NCI-H146 treated with DMSO at 0.1 percent for 48 hours (cell line): ENCODE measurements at regions not wholly inside any gene's neighbourhood (a gene's known extent, or its start where the extent isn't known, plus 50 kb on each side); places are given as distances from the start of the nearest gene placed in this dataset.

ENCODE experiments used
- DNase-seq: peaks from one replicate; lab custom pipeline; 2025; ENCODE audit not compliant: unreplicated experiment; lab: John Stamatoyannopoulos, UW

DNA sequence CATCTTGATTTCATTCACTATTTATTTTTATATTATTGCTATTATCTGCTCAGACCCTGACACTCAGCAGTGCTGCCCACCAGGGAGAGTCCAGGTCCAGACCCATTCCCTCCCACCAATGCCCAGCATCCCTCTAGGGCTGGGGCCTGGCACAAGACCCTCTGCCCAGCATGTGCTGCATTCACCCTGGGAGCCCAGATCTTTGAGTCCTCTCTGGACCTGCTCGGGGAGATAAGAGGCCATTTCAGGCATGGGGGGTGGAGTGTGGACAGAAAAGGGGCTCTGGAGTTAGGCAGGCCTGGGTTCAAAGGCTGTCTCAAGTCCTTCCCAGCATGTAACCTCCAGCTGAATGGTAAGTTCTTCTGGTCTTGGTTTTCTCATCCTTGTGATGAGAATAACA, 209.6 kb downstream of the CYP26B1 start:
- DNase-seq: no peak

- peak; percentile 53 for DNase-seq
Measured at GRCh38 chr2:71937396-71937795, 210.3 kb downstream of the CYP26B1 start.

DNA sequence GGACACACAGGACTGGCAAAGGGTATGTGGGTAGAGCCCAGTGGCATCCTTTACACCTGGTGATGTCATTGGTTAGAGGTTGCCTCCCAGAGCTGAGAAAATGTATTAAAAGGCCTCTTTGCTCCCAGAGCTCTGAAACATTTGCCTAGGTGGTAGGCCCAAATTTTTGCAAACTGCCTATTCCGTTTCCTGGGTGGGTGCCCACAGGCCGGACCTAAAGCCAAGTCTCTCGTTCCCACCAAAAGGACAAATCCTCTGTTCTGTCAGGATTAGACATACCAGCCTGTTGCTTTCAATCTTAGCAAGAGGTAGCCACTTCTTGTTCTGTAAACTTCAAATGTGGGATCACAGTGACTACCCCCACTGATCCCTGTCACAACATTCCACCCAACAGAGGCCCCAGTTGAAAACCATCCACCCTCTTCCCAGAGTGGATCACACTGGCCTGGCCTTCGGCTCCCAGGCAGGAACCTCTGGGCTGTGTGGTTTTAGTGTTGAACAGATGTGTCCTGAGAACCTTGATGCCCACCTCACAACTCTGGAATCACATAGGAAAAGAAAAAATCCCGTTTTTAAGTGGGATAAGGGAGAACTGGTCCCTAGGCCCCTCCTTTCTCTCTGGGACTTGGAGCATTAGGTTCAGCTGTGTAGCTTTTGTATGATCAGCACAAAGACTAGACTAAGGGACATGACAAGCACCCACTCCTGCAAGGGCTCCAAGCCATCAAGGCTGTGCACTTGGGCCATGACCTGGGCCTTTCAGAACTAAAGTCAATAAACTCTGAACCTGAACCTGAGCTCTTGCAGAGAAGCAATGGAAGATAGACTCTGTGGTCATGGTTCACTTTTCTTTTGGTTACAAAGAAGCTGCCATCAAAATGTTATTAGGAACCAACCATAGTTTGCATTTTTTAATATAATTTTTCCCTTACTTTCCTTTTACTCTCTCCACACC, 211.3 kb downstream of the CYP26B1 start:
- DNase-seq: no peak

- DNase-seq: no peak
Measured at GRCh38 chr2:71935262-71935848, 212.3 kb downstream of the CYP26B1 start.

- no peak for DNase-seq
Measured at GRCh38 chr2:71934595-71935261, 212.9 kb downstream of the CYP26B1 start.

DNA sequence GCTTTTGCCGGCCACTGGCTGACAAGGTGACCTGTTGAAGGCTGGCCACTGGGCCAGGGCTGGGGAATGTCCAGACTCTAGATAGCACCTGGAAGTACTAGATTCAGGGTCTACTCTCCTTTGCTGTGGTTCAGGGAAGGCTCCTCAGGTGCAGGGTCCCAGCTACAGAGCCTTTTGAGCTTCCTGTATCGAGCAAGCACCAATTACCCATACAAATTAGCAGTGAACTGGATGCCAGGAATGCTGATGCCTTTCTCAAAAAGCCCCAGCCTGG, 213.4 kb downstream of the CYP26B1 start:
- DNase-seq: no peak

- no peak for DNase-seq
Measured at GRCh38 chr2:71933467-71934319, 214.0 kb downstream of the CYP26B1 start.

DNA sequence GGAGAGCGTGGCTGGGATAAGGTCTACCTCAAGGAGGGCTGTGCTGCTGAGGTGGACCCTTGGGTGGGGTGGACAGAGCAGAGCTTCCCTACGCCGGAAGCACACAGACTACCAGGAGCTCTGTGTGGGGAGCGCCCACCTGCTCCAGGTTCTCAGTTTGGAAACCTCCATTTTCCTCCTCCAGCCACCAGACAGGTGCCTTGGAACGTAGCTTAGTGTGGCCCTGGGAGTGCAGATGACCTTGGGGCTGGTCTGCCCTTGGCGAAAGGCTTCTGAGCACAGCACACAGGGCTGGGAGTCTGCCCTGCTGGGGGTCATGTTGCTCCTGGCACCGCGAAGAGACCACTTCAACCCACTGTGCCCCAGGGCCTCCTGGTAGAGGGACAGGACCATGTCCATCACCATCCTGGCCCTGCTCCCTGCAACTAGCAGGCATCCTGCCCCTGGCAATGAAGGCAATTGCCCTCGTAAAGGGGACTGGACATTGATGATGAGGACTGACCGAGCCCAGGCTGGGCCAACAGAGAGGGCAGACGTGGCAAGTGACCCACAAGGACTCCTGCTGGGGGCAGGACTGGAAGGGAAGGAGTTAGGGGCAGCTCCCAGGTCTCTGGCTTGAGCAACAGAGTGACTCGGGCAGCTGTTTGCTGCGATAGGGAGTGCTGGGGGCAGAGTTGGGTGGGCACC, 214.7 kb downstream of the CYP26B1 start:
- DNase-seq: no peak

- DNase-seq: no peak
Measured at GRCh38 chr2:71932037-71932779, 215.5 kb downstream of the CYP26B1 start.

DNA sequence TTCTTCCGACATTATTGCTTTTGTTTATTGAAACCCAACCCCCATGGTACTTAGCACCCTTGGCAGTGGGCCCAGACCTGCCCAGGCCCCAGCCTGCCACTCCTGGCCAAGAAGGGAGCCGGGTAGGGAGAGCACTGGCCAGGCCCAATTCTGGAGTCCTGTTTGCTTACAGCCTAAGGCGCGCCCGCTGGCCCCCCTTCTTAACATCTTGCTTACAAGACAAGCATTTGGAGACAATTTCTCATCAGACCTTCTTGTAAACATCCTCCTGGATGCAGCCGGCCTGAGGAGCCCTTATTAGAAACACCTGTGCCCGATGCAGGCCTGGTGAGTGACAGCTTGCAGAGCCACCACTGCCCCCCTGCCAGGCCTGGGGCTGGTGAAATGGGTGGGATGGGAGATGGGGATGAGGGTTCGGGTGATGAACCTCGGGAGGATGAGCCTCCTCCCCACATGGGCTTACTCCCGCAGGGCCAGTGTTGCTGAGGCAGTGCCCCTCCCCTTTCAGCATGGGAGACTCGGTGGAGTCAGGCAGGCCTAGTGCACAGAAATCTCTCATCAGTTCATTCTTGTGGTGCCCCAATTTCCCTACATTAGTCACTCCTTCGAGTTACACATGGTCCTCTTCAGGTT, 217.5 kb downstream of the CYP26B1 start:
- peak; percentile 30 for DNase-seq

- DNase-seq: no peak
Measured at GRCh38 chr2:71929482-71929772, 218.2 kb downstream of the CYP26B1 start.

- no peak for DNase-seq
Measured at GRCh38 chr2:71928734-71929481, 218.8 kb downstream of the CYP26B1 start.

- no peak for DNase-seq
Measured at GRCh38 chr2:71927757-71928715, 219.6 kb downstream of the CYP26B1 start.

DNA sequence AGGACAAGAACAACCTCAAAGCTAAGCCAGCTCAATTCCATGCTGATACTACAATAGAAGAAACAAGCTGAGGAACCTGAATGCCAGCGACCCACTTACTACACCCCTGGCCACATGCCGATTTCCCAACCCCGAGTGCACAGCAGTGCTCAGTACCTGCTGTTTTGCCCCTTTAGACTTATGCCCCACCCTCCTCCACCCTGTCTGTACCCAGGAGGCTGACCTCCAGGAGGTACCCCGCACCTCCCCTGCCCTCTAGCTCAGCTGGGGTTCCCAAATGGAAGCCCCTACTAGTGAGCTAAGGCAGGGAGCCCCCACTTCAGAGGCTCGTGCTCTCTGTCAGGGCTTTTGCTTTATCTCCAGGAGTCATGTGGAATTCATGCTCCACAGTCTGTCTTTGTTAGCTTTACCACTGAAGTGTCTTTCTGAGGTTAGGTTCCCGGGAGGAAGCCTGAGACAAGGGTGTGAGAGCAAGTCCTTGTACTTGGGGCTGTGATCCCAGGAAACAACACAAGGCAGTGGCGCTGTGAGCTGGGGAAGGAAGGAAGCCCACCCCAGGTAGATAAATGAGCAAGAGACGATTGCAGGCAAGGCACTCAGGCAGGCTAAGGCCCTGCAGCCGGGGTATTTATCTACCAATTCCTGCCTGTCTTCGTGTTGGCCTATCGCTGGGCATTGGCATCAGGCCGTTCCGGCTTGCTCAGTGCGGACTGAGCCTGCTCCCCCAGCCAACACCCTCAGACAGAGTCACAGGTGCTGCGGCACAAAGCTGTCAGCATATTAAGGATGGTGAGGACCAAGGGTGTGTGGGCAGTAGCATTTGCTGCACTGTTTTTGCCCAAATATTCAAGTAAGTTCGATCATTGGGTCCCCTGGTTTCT, 220.5 kb downstream of the CYP26B1 start:
- no peak for DNase-seq

- no peak for DNase-seq
Measured at GRCh38 chr2:71926089-71926447, 221.6 kb downstream of the CYP26B1 start.

GRCh38 chr2:71925268-71926088, 222.2 kb downstream of the CYP26B1 start:
- no peak for DNase-seq
